ENCODE measurements at regions not wholly inside any gene's neighbourhood (a gene's known extent, or its start where the extent isn't known, plus 50 kb on each side); places are given as distances from the start of the nearest gene placed in this dataset.

DNA sequence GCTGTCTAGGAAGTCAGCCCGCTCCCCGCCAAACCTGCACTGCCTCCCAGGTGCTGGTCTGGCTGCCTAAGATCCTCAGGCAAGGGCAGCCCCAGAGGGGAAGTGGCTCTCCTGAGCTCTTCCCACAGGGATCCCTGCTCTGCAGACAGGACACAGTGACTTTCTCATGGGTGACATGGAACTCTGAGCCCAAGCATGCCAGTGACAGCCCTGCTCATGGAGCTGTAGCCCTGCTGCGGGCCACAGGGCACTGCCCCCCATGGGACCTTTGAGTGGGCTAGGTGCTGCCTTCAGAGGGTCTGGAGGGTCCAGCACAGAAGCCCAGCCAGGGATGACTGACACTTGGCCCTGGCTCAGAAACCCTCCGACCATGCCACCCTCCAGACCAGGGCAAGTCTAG is 109.1 kb downstream of the TUBA3C start:
- Histone ChIP-seq H3K9me3 (peaks cover 0 to 26% (median 16%) of the 10 kb centered on the region in 4 donors), H3K4me3 (no peak overlapping the region), H3K36me3 (no peaks in the 10 kb centered on the region), H3K27ac (no peak overlapping the region), H3K27me3 (no peaks in the 10 kb centered on the region), H3K4me1 (no peaks in the 10 kb centered on the region)
- intact Hi-C loops (cut with DNase I; ENCODE audit: low total_unique reads): no loop called here
- DNase-seq: no peak
- WGBS, 5 donors: 76 to 88% (median 87%) methylated on average over 3 to 4 of the region's 4 CpGs
- TF ChIP-seq POLR2AphosphoS5 (IDR thresholded peaks at IDR 0.05): no peak
- TF ChIP-seq, protein P1, sequence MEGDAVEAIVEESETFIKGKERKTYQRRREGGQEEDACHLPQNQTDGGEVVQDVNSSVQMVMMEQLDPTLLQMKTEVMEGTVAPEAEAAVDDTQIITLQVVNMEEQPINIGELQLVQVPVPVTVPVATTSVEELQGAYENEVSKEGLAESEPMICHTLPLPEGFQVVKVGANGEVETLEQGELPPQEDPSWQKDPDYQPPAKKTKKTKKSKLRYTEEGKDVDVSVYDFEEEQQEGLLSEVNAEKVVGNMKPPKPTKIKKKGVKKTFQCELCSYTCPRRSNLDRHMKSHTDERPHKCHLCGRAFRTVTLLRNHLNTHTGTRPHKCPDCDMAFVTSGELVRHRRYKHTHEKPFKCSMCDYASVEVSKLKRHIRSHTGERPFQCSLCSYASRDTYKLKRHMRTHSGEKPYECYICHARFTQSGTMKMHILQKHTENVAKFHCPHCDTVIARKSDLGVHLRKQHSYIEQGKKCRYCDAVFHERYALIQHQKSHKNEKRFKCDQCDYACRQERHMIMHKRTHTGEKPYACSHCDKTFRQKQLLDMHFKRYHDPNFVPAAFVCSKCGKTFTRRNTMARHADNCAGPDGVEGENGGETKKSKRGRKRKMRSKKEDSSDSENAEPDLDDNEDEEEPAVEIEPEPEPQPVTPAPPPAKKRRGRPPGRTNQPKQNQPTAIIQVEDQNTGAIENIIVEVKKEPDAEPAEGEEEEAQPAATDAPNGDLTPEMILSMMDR (IDR thresholded peaks at IDR 0.05): no peak
- TF ChIP-seq EP300 (IDR thresholded peaks at IDR 0.05): no peak
- no peak for TF ChIP-seq POLR2A (IDR thresholded peaks at IDR 0.05)

DNA sequence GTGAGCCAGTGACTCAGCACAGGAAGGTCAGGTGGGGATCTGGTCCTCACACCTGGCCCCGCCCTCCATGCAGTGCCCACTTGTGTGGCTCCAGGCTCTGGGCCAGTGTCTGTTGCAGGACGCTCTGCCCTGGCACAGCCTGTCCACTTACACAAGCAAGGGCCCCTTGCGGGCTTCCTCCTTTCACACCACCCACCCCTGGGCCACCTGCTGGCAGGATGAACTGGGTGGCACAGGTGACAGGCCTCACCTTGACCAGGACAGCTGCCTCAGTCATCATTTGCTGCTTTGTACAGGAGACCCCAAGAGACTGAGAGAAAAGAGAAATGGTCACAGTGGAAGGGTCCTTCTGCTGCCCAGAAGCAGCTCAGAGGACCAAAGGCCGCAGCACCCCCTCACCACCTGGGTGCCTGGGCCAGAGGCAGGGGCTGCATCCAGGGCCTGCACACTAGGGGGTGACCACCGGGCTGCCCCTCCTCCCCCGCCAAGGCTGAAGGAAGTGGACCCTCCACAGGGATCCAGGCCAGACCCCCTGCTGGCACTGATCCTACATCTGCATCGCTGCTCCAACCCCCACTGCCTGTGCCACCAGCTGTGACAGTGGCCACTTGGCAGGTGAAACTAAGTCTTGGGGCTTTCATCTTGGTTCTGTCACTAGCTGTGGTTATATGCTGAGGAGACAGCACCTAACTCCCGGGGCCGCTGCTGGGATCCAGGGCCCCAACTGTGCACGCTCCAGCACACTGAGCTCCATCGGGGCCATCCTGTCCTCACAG is 110.3 kb downstream of the TUBA3C start:
- TF ChIP-seq POLR2A (IDR thresholded peaks at IDR 0.05) (no peak), EP300 (IDR thresholded peaks at IDR 0.05) (no peak)
- WGBS, 5 donors: 80 to 85% (median 84%) methylated on average over 8 to 11 of the region's 11 CpGs

DNA sequence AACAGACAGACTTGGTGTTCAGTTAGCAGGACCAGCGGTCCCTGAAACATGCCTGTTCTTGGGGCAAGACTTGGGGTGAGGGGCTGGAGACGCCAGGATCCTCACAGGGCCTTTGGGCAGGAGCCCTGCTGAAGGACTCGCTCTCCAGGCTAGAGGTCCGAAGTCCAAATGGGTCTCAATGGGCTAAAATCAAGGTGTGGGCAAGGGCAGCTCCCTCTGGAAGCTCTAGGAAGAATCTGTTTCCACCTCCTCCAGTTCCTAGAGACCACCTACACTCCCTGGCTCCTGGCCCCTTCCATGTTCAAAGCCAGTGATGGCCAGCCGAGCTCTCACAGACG is 111.3 kb downstream of the TUBA3C start:
- Histone ChIP-seq H3K4me1 (no peaks in the 10 kb centered on the region), H3K27ac (no peak overlapping the region), H3K4me3 (no peak overlapping the region), H3K9me3 (peaks cover 0 to 38% (median 16%) of the 10 kb centered on the region in 4 donors), H3K36me3 (no peaks in the 10 kb centered on the region), H3K27me3 (no peaks in the 10 kb centered on the region)
- 73 to 81% (median 78%) methylated on average over 6 of the region's 6 CpGs for WGBS, 5 donors
- intact Hi-C loops (cut with DNase I; ENCODE audit: low total_unique reads): no loop called here
- no peak for DNase-seq
- TF ChIP-seq, protein P1 (IDR thresholded peaks at IDR 0.05): no peak
- TF ChIP-seq EP300 (IDR thresholded peaks at IDR 0.05): no peak
- no peak for TF ChIP-seq POLR2A (IDR thresholded peaks at IDR 0.05)
- TF ChIP-seq POLR2AphosphoS5 (IDR thresholded peaks at IDR 0.05): no peak

More for the DNA sequence above, 110.3 kb downstream of the TUBA3C start:
- Histone ChIP-seq H3K36me3 (no peaks in the 10 kb centered on the region), H3K27ac (no peak overlapping the region), H3K9me3 (peaks cover 0 to 38% (median 16%) of the 10 kb centered on the region in 4 donors), H3K27me3 (no peaks in the 10 kb centered on the region), H3K4me1 (no peaks in the 10 kb centered on the region), H3K4me3 (no peak overlapping the region)
- no peak for DNase-seq
- intact Hi-C loops (cut with DNase I; ENCODE audit: low total_unique reads): no loop called here

DNA sequence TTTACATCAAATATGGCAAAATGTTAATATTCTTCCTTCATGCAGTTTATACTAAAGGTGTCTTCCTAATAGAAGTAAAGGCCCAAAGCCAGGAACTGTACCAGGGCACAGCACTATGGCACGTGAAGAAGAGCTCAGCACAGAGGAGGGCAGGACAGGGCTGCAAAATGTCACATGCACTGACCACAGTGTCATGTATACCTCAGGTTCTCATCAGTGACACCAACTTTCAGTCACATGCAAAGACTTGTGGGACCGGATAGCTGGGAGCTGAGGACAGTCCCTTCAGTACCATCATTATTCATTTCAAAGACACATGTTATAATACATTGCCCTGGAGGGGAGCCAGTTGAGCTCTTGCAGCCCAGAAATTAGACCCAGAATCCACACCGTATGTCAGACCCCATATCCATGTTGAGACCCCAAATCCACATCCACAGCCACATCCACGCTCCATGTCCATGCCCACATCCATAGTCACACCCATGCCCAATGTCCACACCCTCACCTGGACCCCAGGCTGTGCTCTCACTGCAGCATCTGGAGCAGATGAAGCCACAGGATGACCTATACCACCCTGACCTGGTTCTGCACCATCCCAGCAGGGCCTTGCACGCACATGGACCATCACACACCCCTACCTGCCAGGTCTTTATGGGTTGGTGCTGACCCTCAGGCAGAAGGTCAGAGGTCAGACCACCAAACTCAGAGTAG is 111.8 kb downstream of the TUBA3C start:
- 58 to 72% (median 70%) methylated on average over 5 of the region's 5 CpGs for WGBS, 5 donors
- DNase-seq: no peak
- peaks cover 0 to 44% (median 16%) of the 10 kb centered on the region in 4 donors for H3K9me3 ChIP-seq
- H3K4me1 ChIP-seq: no peaks in the 10 kb centered on the region
- no peak overlapping the region for H3K27ac ChIP-seq
- H3K27me3 ChIP-seq: no peaks in the 10 kb centered on the region
- H3K36me3 ChIP-seq: no peaks in the 10 kb centered on the region
- no peak for TF ChIP-seq POLR2AphosphoS5 (IDR thresholded peaks at IDR 0.05)
- TF ChIP-seq, protein P1 (IDR thresholded peaks at IDR 0.05): no peak
- TF ChIP-seq POLR2A (IDR thresholded peaks at IDR 0.05): no peak
- no peak for TF ChIP-seq EP300 (IDR thresholded peaks at IDR 0.05)
- H3K4me3 ChIP-seq: no peak overlapping the region
- intact Hi-C loops (cut with DNase I; ENCODE audit: low total_unique reads): no loop called here
